ENCODE measurements at regions not wholly inside any gene's neighbourhood (a gene's known extent, or its start where the extent isn't known, plus 50 kb on each side); places are given as distances from the start of the nearest gene placed in this dataset.

DNA sequence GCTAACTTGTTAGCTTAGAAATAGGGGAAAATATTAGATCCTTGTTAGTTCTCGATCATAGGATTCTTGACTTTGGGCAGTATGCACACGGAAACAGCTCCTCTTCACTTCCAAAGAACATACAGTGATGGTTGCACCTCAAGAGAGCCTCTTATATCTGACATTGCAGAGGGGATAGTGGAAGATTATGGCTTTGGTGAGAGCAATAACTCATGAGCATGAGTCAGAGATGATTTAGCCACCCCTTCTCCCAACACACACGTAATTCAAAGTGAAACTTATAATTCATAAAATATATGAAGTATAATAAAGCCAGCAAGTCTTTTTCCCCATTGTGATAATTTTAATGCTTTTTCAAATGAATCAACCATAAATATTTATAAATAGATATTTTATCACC is 683.7 kb downstream of the POM121L12 start:
- DNase-seq (ENCODE audit: low read depth in 1 of 2, low spot score in 2 of 2) (no peak), FAIRE-seq (no peak)
- H3K79me2 ChIP-seq (ENCODE audit: control insufficient read depth in 1 of 2, insufficient read depth in 2 of 2, low read length in 2 of 2), result no peaks in the 10 kb centered on the region
- H3K4me1 ChIP-seq (replicated peaks in 1 of 4; ENCODE audit: control insufficient read depth in 3 of 4, insufficient read depth in 4 of 4, low read length in 3 of 4), result no peaks in the 10 kb centered on the region
- H3K4me3 ChIP-seq (ENCODE audit: extremely low read depth in 1 of 4, insufficient read depth in 2 of 4, low read depth in 3 of 4, low read length in 4 of 4), result no peak overlapping the region
- H3K36me3 ChIP-seq (ENCODE audit: control insufficient read depth in 2 of 4, insufficient read depth in 4 of 4, low read length in 3 of 4), result no peaks in the 10 kb centered on the region
- ChIA-PET POLR2A (ENCODE audit: partially characterized antibody) (no interaction called here), CTCF (ENCODE audit: partially characterized antibody) (no interaction called here)
- H2BK20ac ChIP-seq (ENCODE audit: low read length), result no peak overlapping the region
- no peak overlapping the region for H3K14ac ChIP-seq (ENCODE audit: insufficient read length)
- H3K9me3 ChIP-seq (ENCODE audit: insufficient read depth in 2 of 2, low read depth in 1 of 2, low read length in 1 of 2), result no peaks in the 10 kb centered on the region
- no peak overlapping the region for H2AFZ ChIP-seq (ENCODE audit: low read length)
- H2BK5ac ChIP-seq (ENCODE audit: low read depth, low read length), result no peak overlapping the region
- H3K4ac ChIP-seq (replicated peaks; ENCODE audit: insufficient read length, low read depth, low read length), result no peak overlapping the region
- H3K27ac ChIP-seq (ENCODE audit: low read depth, low read length), result no peak overlapping the region
- H4K5ac ChIP-seq (ENCODE audit: insufficient read length, low read depth, low read length), result no peak overlapping the region
- WGBS, 2 experiments (ENCODE audit: extremely low coverage in 1 of 2, insufficient coverage in 1 of 2, insufficient read length in 1 of 2, insufficient replicate concordance in 2 of 2, low coverage in 1 of 2, low lambda C conversion rate in 2 of 2, missing lambda C conversion rate in 1 of 2), result 97% methylated on average over 3 of the region's 3 CpGs; no CpG with 5 or more reads in 1 of the 2 experiments
- no peak overlapping the region for H2AK5ac ChIP-seq (ENCODE audit: low read depth, low read length)
- H3K23me2 ChIP-seq (ENCODE audit: low read depth, low read length), result no peaks in the 10 kb centered on the region; the same call in 1 of the 2 replicates
- no peaks in the 10 kb centered on the region for H3K79me1 ChIP-seq (ENCODE audit: low read depth, low read length)
- TF ChIP-seq SP1 (IDR thresholded peaks at IDR 0.05; ENCODE audit: low read depth, low read length) (no peak), CBX8 (IDR thresholded peaks at IDR 0.05; ENCODE audit: borderline replicate concordance, low read depth, low read length) (no peak), CREB1 (IDR thresholded peaks at IDR 0.05) (no peak), CHD2 (IDR thresholded peaks at IDR 0.05; ENCODE audit: low read length) (no peak), CTBP2 (IDR thresholded peaks at IDR 0.05; ENCODE audit: borderline replicate concordance, insufficient read depth, insufficient read length, low read length) (no peak), BCL11A (IDR thresholded peaks at IDR 0.05; ENCODE audit: low read depth in 2 of 2, low read length in 2 of 2) (no peak), YY1 (IDR thresholded peaks at IDR 0.05; ENCODE audit: low read depth, low read length) (no peak)
- H3K4me2 ChIP-seq (ENCODE audit: insufficient read depth in 1 of 2, low read depth in 2 of 2, low read length in 2 of 2), result no peak overlapping the region
- no peak overlapping the region for H4K8ac ChIP-seq (ENCODE audit: extremely low read depth, insufficient read depth, low read length)
- no peaks in the 10 kb centered on the region for H4K20me1 ChIP-seq (replicated peaks in 1 of 2; ENCODE audit: control insufficient read depth in 1 of 2, insufficient read depth in 2 of 2, low read length in 2 of 2)
- no peak overlapping the region for H3K18ac ChIP-seq (ENCODE audit: extremely low read depth, low read length)
- H2BK15ac ChIP-seq (ENCODE audit: low read length), result no peak overlapping the region
- no peak overlapping the region for H4K91ac ChIP-seq (replicated peaks; ENCODE audit: insufficient read length, low read length)
- H3K27me3 ChIP-seq (replicated peaks in 1 of 4; ENCODE audit: control insufficient read depth in 3 of 4, extremely low read depth in 1 of 4, insufficient read depth in 3 of 4, low read length in 3 of 4), result no peaks in the 10 kb centered on the region
- H3K23ac ChIP-seq (ENCODE audit: insufficient read length), result no peak overlapping the region
- no peak overlapping the region for H3K56ac ChIP-seq (replicated peaks; ENCODE audit: insufficient read length, low read depth, low read length)
- no peak overlapping the region for H3K9ac ChIP-seq (replicated peaks in 1 of 4; ENCODE audit: extremely low read depth in 1 of 4, low read depth in 3 of 4, low read length in 3 of 4)
- H2BK120ac ChIP-seq (replicated peaks; ENCODE audit: low read depth, low read length), result no peak overlapping the region
- H2BK12ac ChIP-seq (ENCODE audit: low read depth, low read length), result no peak overlapping the region

All from H1 (cell line).